Smooth muscle cell (in vitro differentiated cells): ENCODE measurements at regions not wholly inside any gene's neighbourhood (a gene's known extent, or its start where the extent isn't known, plus 50 kb on each side); places are given as distances from the start of the nearest gene placed in this dataset.

Source experiments
- DNase-seq: peaks from one replicate; lab custom pipeline; 2025; ENCODE audit not compliant: unreplicated experiment; lab: John Stamatoyannopoulos, UW
- H2AFZ ChIP-seq: fragments of 200-600 bp; sonication (generic); 2 replicates; pipeline ENCODE4 v1.6.0; 2016; ENCODE audit warnings: antibody characterized with exemption, low read depth, mild to moderate bottlenecking
- H3F3A ChIP-seq: fragments of 200-600 bp; sonication (generic); 2 replicates; pipeline ENCODE4 v1.6.0; 2017; ENCODE audit warnings: antibody characterized with exemption, low read depth
- H3K27ac ChIP-seq: fragments of 200-600 bp; sonication (generic); 2 replicates; pipeline ENCODE4 v1.5.1; 2016; ENCODE audit warnings: low read depth, mild to moderate bottlenecking
- H3K27me3 ChIP-seq: fragments of 200-600 bp; sonication (generic); 2 replicates; pipeline ENCODE4 v1.6.1; 2016; ENCODE audit warnings: low read depth, mild to moderate bottlenecking
- H3K36me3 ChIP-seq: fragments of 200-600 bp; sonication (generic); 2 replicates; pipeline ENCODE4 v1.5.1; 2016; ENCODE audit warnings: low read depth
- H3K4me1 ChIP-seq: fragments of 200-600 bp; sonication (generic); 2 replicates; pipeline ENCODE4 v1.5.1; 2016; ENCODE audit warnings: low read depth
- H3K4me2 ChIP-seq: fragments of 200-600 bp; sonication (generic); 2 replicates; pipeline ENCODE4 v1.6.0; 2016; ENCODE audit warnings: mild to moderate bottlenecking
- H3K4me3 ChIP-seq: fragments of 200-600 bp; sonication (generic); 2 replicates; pipeline ENCODE4 v1.5.1; 2016; ENCODE audit warnings: mild to moderate bottlenecking
- H3K79me2 ChIP-seq: fragments of 200-600 bp; sonication (generic); 2 replicates; pipeline ENCODE4 v1.6.0; 2016; ENCODE audit warnings: low read depth, mild to moderate bottlenecking
- H3K9ac ChIP-seq: fragments of 200-600 bp; sonication (generic); 2 replicates; pipeline ENCODE4 v1.6.0; 2016; ENCODE audit warnings: low read depth
- H3K9me3 ChIP-seq: fragments of 200-600 bp; sonication (generic); replicated peaks from 2 replicates; pipeline ENCODE4 v1.5.1; 2016; ENCODE audit warnings: low read depth
- H4K20me1 ChIP-seq: fragments of 200-600 bp; sonication (generic); 2 replicates; pipeline ENCODE4 v1.6.0; 2016; ENCODE audit warnings: low read depth
- CTCF ChIP-seq: fragments of 200-600 bp; sonication (generic); IDR thresholded peaks from 2 replicates; pipeline ENCODE4 v1.5.1; 2017; ENCODE audit warnings: borderline replicate concordance, mild to moderate bottlenecking, antibody characterized with exemption; ENCODE audit not compliant: insufficient read depth, poor library complexity, severe bottlenecking
- WGBS: methylation state at CpG from one replicate; pipeline ENCODE4 v1.1.7; 2016; ENCODE audit warnings: low lambda C conversion rate; 5-methylcytosine and 5-hydroxymethylcytosine counted together

GRCh38 chr17:34156741-34157589 is 98.1 kb upstream of the CCL2 start:
- WGBS: 2% methylated on average over 41 of the region's 42 CpGs
- no peak for TF ChIP-seq CTCF
- Histone ChIP-seq H2AFZ (peak overlapping the region; percentile 84), H3K9me3 (no peaks in the 10 kb centered on the region), H3K36me3 (no peaks in the 10 kb centered on the region), H4K20me1 (no peaks in the 10 kb centered on the region), H3K4me3 (peak overlapping the region; percentile 47), H3K27ac (no peak overlapping the region), H3F3A (no peaks in the 10 kb centered on the region), H3K79me2 (no peaks in the 10 kb centered on the region), H3K4me1 (peaks cover 13% of the 10 kb centered on the region), H3K27me3 (peaks cover 70% of the 10 kb centered on the region), H3K4me2 (peak overlapping the region; percentile 92), H3K9ac (no peak overlapping the region)
- no peak for DNase-seq

- no peaks in the 10 kb centered on the region for H3K9me3 ChIP-seq
- peaks cover 3% of the 10 kb centered on the region for H3F3A ChIP-seq
- no peak overlapping the region for H3K9ac ChIP-seq
- no peak overlapping the region for H3K27ac ChIP-seq
- 86% methylated on average over 4 of the region's 4 CpGs for WGBS
- TF ChIP-seq CTCF: no peak
- no peaks in the 10 kb centered on the region for H3K79me2 ChIP-seq
- peaks cover 53% of the 10 kb centered on the region for H3K27me3 ChIP-seq
- H3K4me1 ChIP-seq: peaks cover 16% of the 10 kb centered on the region
- H4K20me1 ChIP-seq: no peaks in the 10 kb centered on the region
- no peaks in the 10 kb centered on the region for H3K36me3 ChIP-seq
- H3K4me2 ChIP-seq: no peak overlapping the region
- H3K4me3 ChIP-seq: no peak overlapping the region
- no peak for DNase-seq
- no peak overlapping the region for H2AFZ ChIP-seq
Observed at GRCh38 chr17:34161690-34162089, 93.4 kb upstream of the CCL2 start.

- peak overlapping the region; percentile 1 for H3K4me2 ChIP-seq
- H3K4me1 ChIP-seq: peaks cover 7% of the 10 kb centered on the region
- H2AFZ ChIP-seq: no peak overlapping the region
- no peak overlapping the region for H3K4me3 ChIP-seq
- WGBS: 63% methylated on average over 5 of the region's 5 CpGs
- H3K9ac ChIP-seq: no peak overlapping the region
- DNase-seq: no peak
- H3K9me3 ChIP-seq: no peaks in the 10 kb centered on the region
- no peaks in the 10 kb centered on the region for H3K36me3 ChIP-seq
- H3K27ac ChIP-seq: no peak overlapping the region
- no peak for TF ChIP-seq CTCF
- H3F3A ChIP-seq: peaks cover 3% of the 10 kb centered on the region
- no peaks in the 10 kb centered on the region for H3K79me2 ChIP-seq
- H3K27me3 ChIP-seq: peaks cover 39% of the 10 kb centered on the region
- H4K20me1 ChIP-seq: no peaks in the 10 kb centered on the region
Observed at GRCh38 chr17:34163123-34163522, 92.0 kb upstream of the CCL2 start.

- H3K4me2 ChIP-seq: peak overlapping the region; percentile 1
- H3F3A ChIP-seq: peaks cover 3% of the 10 kb centered on the region
- H3K27me3 ChIP-seq: peaks cover 34% of the 10 kb centered on the region
- H3K79me2 ChIP-seq: no peaks in the 10 kb centered on the region
- peaks cover 7% of the 10 kb centered on the region for H3K4me1 ChIP-seq
- H3K9me3 ChIP-seq: no peaks in the 10 kb centered on the region
- no peaks in the 10 kb centered on the region for H4K20me1 ChIP-seq
- 27% methylated on average over 6 of the region's 6 CpGs for WGBS
- no peak overlapping the region for H2AFZ ChIP-seq
- TF ChIP-seq CTCF: peak; percentile 50
- no peak overlapping the region for H3K9ac ChIP-seq
- H3K27ac ChIP-seq: no peak overlapping the region
- no peak for DNase-seq
- H3K36me3 ChIP-seq: no peaks in the 10 kb centered on the region
- H3K4me3 ChIP-seq: no peak overlapping the region
Observed at GRCh38 chr17:34163646-34164045, 91.4 kb upstream of the CCL2 start.
